Activated CD8-positive, alpha-beta memory T cell treated with anti-CD3 and anti-CD28 coated beads, Interleukin-2, amount 50 U/mL, for 1 hour (primary cell): ENCODE measurements at regions not wholly inside any gene's neighbourhood (a gene's known extent, or its start where the extent isn't known, plus 50 kb on each side); places are given as distances from the start of the nearest gene placed in this dataset.
"Not testable (repeated sequence)": the region's sequence is repeated elsewhere in the genome, so short reads cannot be mapped to it uniquely, and the experiment has no call there.

Experiments
- DNase-seq: peaks from one replicate; pipeline ENCODE4 v3.0.0-alpha.2; 2020; ENCODE audit errors: extremely low read depth

- DNase-seq = no peak
These were observed 115.6 kb upstream of the SPIN4 start for GRCh38 chrX:63466690-63467089.

- DNase-seq = no peak
These were observed 107.8 kb upstream of the SPIN4 start for GRCh38 chrX:63458981-63459380.

DNA sequence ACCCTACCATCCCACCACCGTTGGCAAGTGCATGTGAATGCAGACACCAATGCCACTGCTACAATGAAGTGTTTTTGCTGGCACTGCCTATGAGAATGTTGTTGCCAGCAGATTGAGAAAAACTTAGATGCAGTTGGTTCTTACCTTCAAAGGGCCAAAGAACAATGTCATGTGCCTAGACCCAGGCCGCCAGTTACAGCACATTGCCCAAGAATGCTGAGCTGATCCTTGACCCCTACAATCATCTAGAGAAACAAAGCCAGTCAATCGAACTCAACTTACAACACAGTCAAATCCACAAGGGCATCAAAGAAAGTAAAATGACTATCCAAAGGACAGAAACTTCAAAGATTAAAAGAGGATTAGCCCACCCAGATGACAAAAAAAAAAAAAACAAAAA is 102.4 kb upstream of the SPIN4 start:
- no peak for DNase-seq

- DNase-seq = no peak
These were observed 90.6 kb upstream of the SPIN4 start for GRCh38 chrX:63441717-63442116.

GRCh38 chrX:63439580-63439979 is 88.4 kb upstream of the SPIN4 start:
- no peak for DNase-seq

DNA sequence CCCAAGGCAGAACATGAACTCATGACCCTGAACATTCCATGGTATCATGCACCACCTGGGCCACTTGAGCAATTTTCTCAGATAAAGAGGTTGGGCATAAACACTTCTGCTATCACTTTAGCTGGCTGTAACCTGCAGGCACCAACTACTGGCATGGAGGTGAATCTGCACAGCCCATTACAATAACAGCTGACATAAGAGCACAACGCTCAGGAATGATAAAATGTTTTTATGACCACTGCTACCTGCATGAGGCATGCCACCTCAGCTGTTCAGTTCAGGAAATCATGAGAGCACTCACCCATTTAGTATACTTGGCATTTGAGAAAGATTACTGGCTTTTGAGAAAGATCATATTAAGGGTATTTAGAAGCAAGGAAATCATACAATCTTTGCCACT is 85.7 kb upstream of the SPIN4 start:
- DNase-seq = no peak

- DNase-seq = no peak
These were observed 83.5 kb upstream of the SPIN4 start for GRCh38 chrX:63434665-63435064.

DNA sequence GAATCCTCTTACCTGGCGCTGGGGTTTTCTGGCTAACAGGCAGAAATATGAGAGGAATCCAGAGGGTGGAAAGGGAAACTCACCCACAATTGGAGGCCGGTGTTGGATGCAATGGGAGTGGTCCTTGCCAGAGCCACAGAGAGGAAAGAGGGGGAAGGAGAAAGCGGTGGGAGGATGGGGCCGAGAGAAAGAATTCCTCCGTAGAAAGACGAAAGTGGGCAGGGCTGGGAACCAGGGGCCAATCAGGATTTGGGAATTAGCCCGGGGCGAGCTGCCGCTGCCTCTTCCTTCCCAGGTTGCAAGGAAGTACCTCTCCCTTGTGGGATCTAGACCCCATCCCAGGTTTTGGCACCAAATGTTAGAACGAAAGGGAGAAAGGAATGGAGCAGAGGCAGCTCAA is 83.1 kb upstream of the SPIN4 start:
- no peak for DNase-seq

- no peak for DNase-seq
These were observed 78.9 kb upstream of the SPIN4 start for GRCh38 chrX:63430026-63430425.

DNA sequence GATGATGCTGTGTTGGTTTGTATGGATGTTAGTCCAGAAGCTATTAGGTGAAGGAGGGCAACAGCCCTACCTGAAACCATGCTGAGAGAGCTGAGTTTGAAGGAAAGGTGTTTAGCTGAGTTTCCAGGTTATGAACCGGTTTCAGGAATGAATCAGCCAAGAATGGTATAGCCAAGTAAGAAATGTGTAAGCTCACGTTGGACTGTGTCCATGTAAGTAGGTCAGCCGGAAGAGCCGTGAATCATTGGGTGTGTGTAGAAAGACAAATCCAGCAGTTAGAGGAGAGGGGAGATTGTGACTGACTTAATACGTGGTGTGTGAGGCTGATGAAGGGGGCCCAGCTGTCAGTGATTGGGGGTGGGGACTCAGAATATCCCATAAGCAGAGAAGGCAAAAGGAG is 77.2 kb upstream of the SPIN4 start:
- no peak for DNase-seq

GRCh38 chrX:63426519-63426918 is 75.4 kb upstream of the SPIN4 start:
- DNase-seq = no peak

DNA sequence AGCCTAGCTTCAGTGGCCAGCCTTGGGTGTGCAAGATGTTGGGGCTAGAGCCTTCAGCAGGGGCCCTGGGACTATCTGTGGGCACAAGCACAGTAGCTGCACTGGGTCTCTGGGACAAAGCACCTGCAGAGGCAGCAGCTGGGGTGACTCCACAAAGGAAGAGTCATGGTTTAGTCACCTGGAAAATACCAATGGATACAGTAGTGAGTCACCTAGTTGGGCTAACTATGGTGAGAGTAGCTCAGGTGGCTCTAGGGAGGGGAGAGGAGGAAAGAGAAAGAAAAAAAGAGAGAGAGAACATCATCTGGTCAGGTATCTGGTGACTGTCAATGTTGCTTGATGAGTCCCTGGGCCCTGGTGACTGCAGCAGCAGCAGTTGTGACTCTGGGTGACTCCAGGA is 72.9 kb upstream of the SPIN4 start:
- DNase-seq = no peak

GRCh38 chrX:63421411-63421810 is 70.3 kb upstream of the SPIN4 start:
- no peak for DNase-seq

DNA sequence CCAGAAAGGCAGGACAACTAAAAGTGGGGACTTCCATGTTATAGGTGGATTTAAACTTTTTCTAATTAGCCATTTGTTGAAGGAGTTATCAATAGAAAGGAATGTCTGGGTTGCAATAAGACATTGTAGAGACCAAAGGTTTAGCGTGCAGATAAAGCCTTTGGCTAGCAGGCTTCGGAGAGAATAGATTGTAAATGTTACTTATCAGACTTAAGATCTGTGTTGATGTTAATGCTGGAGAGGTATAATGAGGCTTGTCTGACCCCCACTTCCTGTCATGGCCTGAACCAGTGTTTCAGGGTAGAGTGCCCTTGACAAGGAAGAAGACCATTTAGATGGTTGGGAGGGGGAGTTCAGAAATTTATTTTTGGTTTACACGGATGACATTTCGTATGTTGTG is 67.1 kb upstream of the SPIN4 start:
- DNase-seq = no peak

GRCh38 chrX:63417649-63418048 is 66.5 kb upstream of the SPIN4 start:
- no peak for DNase-seq

DNA sequence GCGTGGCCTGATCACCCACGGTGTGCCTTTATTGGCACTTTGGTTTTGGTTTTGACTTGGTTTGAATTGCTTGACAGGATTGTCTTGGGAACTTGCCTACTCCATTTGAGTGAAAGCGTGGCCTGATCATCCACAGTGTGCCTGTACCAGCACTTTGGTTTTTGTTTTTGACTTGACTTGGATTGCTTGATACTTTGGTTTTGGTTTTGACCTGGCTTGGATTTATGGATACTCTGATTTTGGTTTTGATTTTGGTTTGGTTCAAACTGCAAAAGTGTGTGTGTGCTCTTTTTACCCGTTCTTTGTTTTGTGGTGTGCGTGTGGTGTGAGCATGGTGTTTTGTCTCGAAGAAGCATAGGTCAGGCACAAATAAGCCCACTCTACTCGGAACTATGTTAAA is 58.8 kb upstream of the SPIN4 start:
- not testable (repeated sequence) for DNase-seq

DNA sequence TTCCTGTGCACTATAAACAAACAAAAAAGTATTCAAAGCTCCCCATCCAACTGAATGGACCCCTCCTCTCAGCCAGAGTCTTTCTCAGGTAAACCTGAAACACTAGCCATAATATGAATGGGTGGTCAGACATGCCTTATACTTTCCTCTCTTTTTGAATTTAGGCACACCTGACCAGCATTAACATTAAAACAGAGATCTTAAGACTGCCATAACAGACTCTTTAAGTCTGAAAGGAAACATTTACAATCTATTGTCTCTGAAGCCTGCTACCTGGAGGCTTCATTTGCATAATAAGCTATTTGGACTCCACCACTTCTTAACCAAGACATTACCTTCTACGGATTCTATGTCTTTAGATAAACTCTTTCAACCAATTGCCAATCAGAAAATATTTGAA is 56.9 kb upstream of the SPIN4 start:
- no peak for DNase-seq

DNA sequence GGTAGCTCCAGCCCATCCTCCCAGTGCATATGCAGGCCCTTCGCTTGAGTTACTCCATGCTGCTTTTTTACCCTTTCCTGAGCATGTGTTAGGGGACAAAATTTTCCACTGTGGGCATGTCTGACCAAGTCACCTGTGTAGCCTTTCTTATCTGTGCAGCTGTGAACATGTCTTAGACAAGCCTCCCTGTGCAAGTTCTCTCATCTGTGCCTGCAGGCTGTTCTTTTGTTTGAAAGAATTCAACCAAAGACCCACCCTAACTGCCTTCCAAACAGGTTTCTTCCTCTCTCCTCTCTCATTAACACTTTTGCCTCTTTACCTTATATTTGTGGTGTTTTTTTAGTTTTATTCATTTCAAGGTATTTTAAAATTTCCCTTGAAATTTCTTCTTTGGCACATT is 53.2 kb upstream of the SPIN4 start:
- DNase-seq = no peak

DNA sequence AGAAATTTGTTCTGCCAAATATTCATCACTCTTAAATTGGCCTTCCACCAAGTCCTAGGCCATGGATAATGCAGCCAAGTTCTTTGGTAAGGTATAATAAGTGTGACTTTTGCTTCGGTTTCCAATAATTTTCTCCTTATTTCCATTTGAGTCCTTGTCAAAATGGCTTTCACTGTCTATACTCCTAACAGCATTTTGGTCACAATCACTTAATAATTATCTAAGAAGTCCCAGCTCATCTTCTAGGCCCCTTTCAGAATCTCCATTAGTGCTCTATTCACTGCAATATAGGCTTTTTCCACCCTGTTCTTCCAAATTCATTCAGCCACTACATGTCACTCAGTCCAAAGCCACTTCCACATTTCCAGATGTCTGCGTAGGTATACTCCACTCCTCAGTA is 51.0 kb upstream of the SPIN4 start:
- DNase-seq = no peak
